ENCODE measurements at regions not wholly inside any gene's neighbourhood (a gene's known extent, or its start where the extent isn't known, plus 50 kb on each side); places are given as distances from the start of the nearest gene placed in this dataset.

DNA sequence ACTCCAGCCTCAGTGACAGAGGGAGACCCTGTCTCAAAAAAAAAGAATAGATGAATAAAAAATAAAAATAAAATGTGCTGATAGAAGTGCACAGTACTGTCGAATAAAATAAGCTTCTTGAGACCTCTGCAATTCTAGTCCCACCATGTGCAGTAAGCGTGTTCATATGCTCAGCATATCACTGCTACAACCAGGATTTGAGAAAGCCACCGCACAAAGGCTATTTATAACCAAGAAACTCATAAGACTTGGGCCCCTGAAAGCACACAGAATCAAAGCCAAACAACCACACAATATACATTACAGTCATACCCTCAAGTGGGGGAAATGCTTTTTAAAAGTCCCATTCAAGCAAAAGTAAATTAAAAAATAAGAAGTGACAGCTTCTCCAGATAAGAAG is 56.5 kb upstream of the FXR1 start:
- H3K4me3 ChIP-seq (replicated peaks; ENCODE audit: low read depth, low read length), result no peak overlapping the region
- TF ChIP-seq, protein P1, sequence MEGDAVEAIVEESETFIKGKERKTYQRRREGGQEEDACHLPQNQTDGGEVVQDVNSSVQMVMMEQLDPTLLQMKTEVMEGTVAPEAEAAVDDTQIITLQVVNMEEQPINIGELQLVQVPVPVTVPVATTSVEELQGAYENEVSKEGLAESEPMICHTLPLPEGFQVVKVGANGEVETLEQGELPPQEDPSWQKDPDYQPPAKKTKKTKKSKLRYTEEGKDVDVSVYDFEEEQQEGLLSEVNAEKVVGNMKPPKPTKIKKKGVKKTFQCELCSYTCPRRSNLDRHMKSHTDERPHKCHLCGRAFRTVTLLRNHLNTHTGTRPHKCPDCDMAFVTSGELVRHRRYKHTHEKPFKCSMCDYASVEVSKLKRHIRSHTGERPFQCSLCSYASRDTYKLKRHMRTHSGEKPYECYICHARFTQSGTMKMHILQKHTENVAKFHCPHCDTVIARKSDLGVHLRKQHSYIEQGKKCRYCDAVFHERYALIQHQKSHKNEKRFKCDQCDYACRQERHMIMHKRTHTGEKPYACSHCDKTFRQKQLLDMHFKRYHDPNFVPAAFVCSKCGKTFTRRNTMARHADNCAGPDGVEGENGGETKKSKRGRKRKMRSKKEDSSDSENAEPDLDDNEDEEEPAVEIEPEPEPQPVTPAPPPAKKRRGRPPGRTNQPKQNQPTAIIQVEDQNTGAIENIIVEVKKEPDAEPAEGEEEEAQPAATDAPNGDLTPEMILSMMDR (IDR thresholded peaks at IDR 0.05; ENCODE audit: low read length, missing control alignments), result no peak
- no peak for DNase-seq (ENCODE audit: low read depth)

DNA sequence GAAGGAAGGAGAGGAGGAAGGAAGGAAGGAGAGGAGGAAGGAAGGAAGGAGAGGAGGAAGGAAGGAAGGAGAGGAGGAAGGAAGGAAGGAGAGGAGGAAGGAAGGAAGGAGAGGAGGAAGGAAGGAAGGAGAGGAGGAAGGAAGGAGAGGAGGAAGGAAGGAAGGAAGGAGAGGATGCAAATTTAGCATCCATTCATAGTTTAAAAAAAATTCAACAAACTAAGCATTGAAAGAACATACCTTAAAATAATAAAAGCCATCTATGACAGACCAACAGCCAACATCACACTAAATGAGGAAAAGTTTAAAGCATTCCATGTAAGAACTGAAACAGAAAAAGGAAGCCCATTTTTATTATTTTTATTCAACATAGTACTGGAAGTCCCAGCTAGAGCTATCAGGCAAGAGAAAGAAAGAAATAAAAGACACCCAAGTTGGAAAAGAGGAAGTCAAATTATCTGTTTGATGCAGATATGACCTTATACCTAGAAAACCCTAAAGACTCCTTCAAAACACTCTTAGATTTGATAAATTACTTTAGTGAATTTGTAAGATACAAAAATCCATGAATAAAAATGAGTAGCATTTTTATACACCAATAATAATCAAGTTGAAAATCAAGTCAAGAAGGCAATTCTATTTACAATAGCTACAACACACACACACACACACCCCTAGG is 52.2 kb upstream of the FXR1 start:
- no peak for DNase-seq (ENCODE audit: low read depth)
- TF ChIP-seq, protein P1 (IDR thresholded peaks at IDR 0.05; ENCODE audit: low read length, missing control alignments), result no peak
- H3K4me3 ChIP-seq (replicated peaks; ENCODE audit: low read depth, low read length), result no peak overlapping the region
